ENCODE measurements at regions not wholly inside any gene's neighbourhood (a gene's known extent, or its start where the extent isn't known, plus 50 kb on each side); places are given as distances from the start of the nearest gene placed in this dataset.

DNA sequence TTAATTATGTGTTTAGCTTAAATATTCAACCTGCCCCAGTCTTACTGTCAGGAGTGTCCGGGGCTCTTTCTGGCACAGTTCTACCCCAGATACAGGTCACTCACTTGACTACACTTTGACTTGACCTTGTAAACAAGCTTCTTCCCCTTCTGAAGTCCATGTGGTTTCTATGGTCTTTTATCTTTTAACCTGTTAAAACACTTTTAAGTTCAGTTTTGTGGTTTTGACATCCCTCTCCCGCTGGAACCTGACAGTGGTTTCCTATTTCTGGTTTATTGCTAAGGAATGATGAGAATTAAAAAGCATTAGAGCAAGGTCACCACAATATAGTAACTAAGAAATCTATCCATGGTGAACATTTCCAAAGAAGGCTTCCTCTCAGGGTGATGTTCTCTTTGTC lies 300.1 kb downstream of the TMEM167A start:
- TF ChIP-seq POLR2A (IDR thresholded peaks at IDR 0.05), result no peak
- TF ChIP-seq, protein P1, sequence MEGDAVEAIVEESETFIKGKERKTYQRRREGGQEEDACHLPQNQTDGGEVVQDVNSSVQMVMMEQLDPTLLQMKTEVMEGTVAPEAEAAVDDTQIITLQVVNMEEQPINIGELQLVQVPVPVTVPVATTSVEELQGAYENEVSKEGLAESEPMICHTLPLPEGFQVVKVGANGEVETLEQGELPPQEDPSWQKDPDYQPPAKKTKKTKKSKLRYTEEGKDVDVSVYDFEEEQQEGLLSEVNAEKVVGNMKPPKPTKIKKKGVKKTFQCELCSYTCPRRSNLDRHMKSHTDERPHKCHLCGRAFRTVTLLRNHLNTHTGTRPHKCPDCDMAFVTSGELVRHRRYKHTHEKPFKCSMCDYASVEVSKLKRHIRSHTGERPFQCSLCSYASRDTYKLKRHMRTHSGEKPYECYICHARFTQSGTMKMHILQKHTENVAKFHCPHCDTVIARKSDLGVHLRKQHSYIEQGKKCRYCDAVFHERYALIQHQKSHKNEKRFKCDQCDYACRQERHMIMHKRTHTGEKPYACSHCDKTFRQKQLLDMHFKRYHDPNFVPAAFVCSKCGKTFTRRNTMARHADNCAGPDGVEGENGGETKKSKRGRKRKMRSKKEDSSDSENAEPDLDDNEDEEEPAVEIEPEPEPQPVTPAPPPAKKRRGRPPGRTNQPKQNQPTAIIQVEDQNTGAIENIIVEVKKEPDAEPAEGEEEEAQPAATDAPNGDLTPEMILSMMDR (IDR thresholded peaks at IDR 0.05), result no peak

Measured in uterus (tissue), 2 donors.